HG03159 (cell line): ENCODE measurements at regions not wholly inside any gene's neighbourhood (a gene's known extent, or its start where the extent isn't known, plus 50 kb on each side); places are given as distances from the start of the nearest gene placed in this dataset.

Experiments
- ATAC-seq: cut with Tn5 transposase; IDR thresholded peaks from one replicate; pipeline ENCODE4 v1.9.1; 2021; ENCODE audit warnings: mild to moderate bottlenecking, moderate library complexity; ENCODE audit not compliant: unreplicated experiment

DNA sequence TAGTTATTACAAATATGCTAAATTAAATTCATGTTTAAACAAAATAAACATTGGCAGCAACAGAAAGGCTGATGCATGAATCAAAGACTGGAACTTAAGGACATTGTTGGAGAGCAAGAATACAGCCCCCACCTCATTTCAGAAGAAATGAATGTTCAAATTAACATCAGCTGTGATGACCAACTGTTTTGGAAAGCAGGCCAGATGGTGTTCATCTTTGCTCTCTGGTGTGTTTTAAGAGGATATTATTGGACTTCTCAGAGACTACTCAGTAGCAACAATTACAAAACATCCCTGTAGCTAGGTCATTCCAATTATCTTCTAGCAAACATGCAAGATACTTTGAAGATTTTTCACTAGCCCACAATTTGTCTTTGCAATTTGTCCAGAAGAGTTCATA is 118.6 kb upstream of the DOK5 start:
- no peak for ATAC-seq

DNA sequence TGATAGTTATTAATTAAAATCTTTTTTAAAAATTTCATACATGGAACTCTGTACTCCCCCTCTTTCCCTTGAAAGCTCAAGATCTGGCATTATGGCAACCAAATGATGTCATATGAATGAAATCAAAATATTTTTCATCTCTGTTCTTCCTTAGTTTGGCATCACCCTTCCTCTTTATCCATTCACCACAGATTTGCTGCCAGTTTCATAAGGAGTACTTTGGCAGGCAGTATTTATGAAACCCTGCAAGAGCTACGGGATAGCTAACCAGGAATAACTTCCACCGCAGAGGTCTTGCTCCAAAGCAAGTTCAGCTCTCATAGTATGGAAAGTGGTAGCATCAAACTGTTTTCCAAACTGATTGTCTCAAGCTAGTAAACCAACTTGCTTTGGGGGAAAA is 113.9 kb upstream of the DOK5 start:
- ATAC-seq: no peak

DNA sequence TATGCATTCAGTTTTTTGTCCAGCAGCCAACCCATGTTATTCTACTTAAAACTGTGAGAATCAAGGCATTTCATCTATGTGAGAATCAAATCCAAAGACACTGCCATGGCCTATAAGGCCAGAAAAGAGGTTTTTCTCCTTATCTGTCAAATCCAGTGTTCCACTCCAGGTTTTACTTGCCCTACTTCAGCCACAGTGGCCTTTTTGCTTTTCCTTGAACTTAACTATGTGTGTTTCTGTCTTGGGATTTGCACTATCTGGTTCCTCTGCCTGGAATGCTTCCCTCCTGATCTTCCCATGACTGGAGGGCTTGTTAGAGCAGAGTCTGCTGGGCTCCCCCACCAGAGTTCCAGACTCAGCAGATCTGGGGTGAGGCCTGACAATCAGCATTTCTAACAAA is 113.1 kb upstream of the DOK5 start:
- ATAC-seq: no peak

DNA sequence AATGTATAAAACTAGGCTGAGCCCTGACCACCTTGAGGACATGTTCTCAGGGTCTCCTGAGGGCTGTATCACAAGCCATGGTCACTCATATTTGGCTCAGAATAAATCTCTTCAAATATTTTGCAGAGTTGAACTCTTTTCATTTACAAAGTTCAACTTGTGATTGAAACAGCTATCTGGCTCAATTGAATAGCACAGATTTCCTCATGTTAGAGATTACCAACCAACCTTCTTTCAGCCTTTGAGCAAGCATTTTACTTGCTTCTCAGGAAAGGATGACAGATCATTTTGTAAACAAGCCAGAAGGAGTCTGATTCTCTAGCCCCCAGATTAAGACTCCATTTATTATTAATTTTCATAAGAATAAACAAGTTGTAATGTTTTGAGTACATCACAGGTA is 111.0 kb upstream of the DOK5 start:
- no peak for ATAC-seq

DNA sequence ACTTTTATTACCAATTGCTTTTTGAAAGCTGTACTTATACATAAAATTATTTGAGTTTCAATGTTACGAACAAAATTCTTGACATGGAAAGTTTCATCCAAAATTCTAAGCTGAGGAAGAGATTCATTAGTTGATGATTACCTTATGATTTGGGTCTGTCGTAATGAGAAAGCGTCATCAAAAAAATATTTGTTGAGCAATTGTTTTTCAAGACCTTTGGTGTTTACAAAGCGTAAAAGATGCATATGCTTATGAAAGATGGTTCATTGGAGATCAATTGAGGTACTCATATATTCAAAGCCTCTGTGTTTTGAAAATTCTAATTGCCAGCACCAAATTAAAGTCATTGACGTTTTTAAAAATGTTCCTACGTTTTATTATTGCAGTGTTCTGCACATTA is 110.5 kb upstream of the DOK5 start:
- ATAC-seq: no peak

DNA sequence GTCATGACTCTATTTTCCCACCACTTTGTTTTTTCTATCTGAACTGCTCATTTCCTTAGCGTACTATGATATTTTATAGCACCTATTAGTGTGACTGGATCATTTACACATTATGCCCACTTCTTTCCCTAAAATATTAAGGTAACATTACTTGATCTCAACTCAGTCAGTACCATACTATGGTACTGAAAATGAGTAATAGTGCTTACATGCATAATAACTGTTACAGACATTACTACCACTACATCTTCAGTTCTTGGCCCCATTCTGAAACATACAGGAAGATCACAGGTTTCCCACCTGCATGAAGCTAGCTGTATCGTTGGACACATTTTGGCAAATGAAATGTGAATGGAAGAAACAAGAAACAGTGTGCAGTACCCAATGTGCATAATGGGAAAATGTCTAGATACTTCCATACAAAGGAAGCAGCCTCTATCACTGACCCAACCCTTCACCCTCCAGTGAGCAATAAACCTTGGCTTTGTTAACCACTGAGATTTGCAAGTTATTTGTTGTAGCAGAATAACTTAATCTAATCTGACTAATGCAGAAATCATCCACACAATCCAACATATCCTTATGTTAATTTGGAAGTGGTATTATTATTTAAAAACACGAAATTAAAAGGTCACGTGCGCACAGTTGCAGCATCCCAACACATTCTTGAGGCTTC is 108.6 kb upstream of the DOK5 start:
- ATAC-seq: no peak

DNA sequence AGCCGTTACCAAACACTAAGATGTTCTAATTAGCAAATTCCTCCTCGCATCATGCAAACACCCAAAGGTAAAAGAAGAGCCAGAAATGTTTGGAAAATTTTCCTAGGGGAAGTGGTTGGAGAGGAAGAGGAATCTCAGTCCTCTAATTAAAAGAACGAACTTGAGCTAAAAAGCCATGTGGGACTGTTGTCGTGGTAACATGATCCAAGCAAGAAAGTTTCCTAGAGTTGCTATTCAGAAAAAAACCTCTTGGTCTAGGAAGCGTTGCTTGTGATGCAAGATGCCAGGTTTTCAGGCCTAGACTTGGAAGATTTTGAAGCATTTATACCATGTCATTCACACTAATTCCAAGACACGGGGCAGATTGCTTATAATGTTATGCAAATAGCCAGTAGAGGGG is 106.8 kb upstream of the DOK5 start:
- no peak for ATAC-seq

DNA sequence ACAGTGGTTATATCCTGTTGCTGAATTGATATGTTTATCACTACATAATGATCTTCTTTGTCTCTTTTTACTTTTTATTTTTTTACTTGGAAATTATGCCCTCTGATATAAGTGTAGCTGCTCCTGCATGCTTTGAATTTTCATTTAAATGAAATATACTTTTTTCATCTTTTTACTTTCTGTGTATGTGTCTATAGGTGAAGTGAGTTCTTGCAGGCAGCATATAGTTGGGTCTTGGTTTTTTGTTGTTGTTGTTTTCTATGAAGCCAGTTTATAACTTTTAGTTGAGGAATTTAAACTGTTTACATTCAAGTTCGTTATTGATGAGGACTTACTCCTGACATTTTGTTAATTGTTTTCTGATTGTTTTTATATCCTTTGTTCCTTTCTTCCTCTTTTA is 103.1 kb upstream of the DOK5 start:
- no peak for ATAC-seq

DNA sequence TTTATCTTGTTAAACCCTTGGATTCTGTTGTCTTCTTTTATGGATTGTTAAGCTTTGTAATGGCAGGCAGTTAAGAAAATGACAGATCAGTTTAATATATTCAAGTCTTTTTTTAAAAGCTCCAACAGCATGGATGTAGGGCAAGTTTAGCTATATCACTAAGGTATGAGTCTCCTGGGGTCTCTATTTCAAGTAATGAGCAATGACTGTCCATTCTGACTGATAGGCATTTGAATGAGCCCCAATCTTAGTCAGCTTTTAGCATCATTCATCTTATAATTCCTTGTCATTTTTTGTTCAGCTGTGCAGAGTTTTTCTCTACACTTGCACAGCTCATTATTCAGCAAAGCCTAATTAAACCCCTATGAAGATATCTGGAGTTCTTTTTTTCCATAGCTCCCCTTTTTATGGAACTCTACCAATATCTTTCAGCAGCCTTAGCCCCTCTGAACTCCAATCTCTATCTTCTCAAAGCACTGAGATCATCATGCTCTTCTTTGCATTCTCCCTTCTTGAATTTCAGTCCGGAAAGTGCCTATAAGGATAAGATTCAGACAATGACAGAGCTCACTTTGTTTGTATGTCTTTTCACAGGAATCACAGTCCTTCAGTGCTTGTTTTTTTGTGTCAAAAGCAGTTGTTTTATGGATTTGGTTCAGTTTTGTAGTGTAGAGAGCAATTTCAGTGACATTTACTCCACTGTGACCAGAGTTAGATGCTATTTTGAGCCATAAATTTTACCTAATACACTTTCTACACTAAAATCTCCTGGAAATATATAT is 97.2 kb upstream of the DOK5 start:
- no peak for ATAC-seq

DNA sequence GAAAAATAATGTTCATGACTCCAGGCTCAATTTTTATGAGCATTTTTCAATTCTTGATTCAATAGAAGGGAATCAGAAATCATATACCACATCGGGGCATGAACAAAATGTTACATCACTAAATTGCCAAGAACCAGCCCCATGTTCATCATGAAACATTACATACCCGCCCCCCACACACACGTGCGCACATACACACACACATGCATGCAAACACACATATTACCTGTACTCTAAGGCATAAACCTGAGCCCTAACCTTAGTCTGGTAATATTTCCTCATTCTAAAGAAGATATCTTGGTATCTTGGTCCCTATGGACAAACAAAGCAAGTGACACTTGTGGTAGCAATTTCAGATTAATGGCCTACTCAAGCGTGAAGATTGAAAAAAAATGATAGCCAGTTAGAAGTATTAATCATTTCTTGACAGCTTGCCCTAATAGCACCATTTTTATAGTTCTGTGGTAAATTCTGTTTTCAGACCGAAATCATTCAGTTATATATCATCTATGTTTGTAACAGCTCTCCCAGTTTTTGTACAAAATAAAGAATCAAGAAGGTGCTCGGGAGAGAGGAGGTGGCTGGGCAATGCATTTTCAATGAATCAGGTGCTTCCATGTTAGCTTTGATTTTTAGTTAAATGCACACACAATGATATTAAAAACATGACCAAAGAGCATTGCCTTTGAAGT is 95.4 kb upstream of the DOK5 start:
- no peak for ATAC-seq

DNA sequence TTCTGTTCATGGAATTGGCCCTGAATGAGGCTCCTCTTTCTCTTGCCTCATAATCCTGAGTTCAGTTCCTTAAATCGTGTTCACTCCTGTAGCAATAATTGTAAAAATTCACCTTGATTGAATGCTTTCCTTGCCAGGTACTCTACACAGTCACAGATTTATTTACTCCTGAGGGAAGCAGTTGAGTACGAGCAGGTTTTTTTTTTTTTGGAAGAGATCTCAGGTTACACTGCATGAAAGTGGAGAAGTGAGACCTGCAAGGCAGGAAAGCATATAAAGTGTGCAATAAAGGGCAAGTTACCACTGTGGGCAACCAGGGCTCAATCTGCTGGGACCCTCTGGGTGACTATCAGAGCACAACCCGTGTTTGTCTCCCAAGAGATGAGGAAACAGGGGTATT is 93.0 kb upstream of the DOK5 start:
- no peak for ATAC-seq

DNA sequence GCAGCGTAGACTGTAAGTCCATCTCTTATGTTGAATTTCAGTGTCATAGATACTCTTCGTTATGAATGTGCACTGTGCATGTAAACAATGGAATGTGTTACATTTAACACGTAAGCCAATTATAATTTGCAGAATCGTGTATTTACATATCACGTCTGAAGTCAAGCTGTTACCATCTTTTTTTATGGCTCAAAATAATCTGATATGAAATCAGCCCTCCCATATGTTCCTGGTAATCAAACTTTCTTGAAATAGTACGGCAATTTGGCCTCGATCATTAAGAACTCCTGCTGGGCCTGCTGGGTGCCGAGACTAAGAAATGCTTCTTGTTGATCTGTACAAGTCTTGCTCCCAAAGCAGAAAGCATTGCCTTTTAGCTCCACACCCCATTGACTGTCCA is 89.6 kb upstream of the DOK5 start:
- ATAC-seq: no peak

DNA sequence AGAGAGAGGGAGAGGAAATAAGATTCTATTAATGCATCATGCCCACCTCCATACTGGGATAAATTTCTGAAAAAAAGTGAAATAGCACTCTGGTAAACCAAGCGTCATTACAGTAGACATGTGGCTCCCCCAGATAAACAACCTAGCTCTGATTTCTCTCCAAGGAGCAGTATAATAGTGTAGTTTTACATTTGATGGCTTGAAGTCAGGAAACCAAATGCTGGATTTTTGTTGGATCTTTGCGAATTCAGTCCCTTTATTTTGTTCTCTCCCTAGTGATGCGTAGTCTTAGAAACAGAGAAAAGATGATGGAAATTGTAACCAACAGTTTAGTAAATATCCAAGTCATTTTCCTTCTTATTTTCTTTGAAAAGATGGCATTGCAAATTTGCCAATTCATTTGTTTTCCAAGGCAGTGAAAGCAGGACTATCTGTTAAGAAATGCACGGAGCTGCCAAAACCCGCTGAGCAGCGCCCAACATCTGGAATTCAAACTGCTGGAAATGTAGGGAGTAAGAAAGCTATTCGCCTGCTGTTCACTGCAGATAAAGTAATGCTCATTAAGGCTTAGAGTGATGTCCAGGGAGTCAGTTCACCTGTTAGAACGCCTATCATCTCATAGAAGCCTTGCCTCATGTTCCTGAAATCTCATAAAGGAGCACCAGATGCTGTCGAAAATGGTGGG is 85.7 kb upstream of the DOK5 start:
- no peak for ATAC-seq

DNA sequence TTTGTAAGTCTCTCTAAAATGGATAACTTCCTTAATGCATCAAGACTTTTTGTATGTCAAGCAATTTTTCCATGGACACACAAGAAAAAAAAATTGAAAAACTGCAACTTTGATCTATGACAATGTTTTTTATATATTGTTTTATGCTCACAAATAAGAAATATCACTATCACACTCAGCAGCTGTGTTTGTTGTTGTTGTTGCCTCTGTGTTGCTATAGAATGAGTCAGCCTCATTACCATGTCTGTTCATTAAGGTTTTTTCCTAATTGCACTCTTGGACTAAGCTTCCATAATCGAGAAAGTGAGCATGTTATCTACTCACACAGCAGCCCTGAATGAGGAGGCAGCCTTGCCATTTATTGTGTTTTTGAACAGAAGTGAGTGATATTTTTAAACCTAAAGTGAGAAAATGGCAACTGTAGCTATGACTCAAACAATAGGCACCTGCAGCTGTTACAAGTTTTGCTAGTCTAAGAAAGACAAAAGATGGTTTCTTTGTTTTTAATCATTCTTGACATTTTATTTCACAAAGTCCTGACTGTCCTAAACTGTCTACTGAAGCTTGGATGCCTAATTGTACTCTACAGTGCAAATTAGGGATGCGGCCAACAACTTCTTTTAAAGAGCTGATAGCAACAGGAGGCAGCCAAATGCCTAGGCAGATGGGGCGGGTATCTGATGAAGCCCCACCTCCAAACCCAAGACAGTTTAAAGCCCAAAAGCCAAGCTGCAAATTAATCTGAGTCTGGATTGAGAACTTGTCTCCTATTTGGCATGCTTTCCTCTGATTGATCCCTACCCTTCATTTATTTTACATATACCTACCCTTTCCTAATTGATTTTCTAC is 77.9 kb upstream of the DOK5 start:
- ATAC-seq: no peak

DNA sequence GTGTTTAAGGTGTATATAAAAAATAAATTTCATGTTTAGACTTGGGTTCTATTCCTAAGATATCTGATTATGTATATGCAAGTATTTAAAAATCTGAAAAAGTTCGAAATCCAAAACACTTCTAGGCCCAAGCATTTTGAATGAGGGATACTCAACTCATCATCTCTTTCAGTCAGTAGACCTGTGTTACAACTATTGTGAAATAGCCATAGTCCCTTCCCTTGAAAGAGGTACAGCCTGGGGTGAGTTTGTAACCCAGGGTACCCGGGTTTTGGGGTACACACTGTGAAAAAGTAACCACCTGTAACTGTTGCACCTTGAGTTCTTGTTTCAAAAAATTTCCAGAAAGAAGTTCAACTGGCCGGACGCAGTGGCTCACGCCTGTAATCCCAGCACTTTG is 76.6 kb upstream of the DOK5 start:
- ATAC-seq: no peak

DNA sequence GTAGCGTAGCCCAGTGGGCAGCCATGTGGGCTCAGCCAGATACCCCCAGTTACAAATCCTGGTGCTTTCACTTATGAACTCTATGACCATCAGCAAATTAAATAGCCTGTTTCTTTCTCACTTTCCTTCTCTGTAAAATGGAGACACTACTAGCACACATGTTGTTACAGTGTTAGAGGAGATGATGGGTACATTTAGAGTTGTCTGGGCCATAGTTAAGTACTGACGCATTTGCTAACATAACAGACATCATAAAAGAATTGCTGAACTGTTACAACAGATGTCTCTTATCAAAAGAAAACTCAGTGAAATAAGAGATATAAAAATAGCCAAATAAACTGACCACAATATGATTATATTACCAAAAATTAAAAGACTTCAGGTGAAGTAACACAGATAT is 69.9 kb upstream of the DOK5 start:
- ATAC-seq: no peak

DNA sequence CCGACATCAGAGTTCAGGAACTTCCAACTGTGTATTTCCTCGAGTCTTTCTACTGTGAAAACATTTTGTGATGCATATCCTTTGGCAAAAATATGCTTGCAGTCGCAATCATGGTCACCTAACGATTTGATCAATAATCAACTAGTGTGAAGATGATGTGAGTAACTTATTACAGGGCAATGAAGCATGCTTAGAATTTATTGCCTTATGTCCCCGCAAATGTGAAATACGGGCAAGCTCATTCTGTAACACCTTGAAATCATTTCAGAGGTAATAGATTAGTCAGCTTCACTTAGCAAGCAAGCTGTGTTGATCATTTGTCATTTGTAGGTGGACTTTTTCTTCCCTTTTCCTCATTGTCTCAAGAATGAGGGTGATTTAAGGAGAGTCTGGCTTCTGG is 67.9 kb upstream of the DOK5 start:
- no peak for ATAC-seq

DNA sequence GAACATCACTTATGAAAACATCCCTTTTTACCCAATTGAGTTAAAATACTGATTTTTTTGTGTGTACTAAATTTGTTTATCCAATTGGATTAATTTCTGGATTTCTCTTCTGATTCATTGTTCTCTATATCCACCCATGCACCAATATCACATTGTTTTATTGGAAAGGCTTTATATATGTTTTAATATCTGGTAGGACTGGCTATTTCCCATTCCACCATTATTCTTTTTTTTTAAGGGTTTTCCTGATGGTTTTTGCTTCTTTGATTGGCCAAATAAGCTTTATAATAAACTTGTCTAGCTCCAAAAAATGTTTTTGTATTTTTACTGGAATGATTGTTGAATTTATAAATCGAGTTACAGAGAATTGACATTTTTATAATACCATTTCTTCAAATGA is 59.4 kb upstream of the DOK5 start:
- no peak for ATAC-seq

DNA sequence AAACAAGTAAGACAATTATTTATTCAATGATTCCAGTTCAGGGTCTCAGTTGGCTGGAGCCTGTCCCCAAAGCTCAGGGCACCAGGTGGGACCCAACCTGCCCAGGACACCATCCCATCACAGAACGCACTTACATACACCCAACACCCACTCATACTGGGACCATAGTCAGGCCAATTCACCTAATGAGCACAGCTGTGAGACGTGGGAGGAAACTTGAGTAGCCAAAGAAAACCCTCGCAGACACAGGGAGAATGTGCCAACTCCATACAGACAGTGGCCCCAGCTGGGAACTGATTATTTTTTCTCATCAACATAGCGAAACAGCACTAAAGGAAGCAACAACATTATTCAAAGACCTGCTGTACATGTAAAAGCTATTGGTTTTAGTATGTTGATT is 58.6 kb upstream of the DOK5 start:
- no peak for ATAC-seq

DNA sequence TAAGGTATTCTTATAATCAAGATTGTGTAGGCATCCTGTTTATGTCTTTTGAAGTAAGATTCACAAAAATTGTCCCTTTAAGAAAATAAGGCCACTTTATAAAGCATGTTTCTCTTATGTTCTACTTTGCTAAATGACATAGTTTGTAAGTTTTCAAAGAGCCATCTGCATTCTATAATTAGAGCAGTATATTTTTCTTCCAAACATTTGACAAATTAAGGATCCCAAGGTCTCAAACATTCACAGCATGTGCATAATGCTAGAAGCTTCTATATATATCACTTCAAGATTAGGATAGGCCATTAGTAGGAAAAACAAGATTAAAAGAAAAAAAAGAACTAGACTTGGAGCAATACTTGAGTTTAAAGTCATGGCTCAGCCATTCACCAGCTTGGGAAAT is 55.9 kb upstream of the DOK5 start:
- no peak for ATAC-seq
